HG03135 (cell line): ENCODE measurements at regions not wholly inside any gene's neighbourhood (a gene's known extent, or its start where the extent isn't known, plus 50 kb on each side); places are given as distances from the start of the nearest gene placed in this dataset.

ENCODE experiments used
- ATAC-seq: cut with Tn5 transposase; IDR thresholded peaks from one replicate; pipeline ENCODE4 v1.9.1; 2021; ENCODE audit warnings: mild to moderate bottlenecking, moderate library complexity; ENCODE audit not compliant: unreplicated experiment

DNA sequence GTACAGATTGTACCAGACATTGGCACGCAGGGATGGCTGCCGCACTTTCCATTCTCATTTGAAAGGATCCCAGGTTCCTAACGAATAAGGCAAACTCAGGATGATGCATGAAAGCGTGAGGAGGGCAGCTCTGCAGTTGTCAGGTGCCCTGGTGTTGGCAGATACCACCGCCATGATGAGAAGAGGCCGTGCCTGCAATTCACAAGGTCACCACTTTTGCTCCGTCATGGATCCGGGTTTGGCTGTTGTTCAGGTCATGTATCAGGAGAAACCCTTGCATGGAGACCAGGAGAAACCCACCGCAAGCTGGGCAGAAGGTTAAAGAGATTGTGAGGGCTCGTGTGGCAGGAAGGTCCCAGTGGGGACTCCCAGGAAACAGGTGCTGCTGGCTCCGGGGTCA lies 233.2 kb downstream of the KLF6 start:
- ATAC-seq = no peak

DNA sequence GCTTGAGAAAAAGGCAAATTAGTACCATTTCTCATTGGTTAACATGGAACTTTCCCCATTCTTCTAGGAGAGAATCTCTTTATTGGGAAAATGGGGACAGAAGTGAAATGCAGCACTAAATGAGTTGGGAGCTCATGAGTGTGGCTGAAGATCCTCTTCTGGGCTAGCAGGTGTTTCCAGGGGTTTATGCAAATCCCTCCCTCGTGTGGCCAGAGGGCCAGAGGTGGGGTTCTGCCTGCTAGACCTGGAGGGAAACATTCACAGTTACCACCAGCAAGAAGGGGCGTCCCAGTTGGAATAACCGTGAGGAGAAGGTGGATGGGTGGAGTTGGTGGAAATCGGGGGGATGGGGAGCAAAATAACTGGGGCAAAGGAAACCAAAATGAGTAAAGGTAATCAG lies 235.9 kb downstream of the KLF6 start:
- no peak for ATAC-seq

DNA sequence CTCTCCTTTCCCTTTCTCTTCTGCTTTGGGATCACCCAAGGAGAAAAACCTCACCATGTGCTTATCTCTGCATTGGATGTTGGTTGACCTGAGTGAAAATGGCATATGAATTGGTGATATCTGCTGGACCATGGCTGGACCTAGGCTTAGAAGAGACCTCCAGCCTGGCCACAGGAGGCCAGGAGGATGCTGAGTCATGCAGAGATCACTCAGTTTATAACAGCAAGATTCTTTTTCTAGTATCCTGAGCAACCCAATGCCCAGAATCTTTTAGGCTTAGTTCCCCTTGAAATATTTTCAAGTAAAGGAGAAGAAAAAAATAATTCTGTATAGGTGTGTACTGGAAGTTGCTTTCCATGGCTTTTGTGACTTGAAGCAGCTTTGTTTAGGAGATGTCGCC lies 236.3 kb downstream of the KLF6 start:
- no peak for ATAC-seq

GRCh38 chr10:3548076-3548475 lies 236.9 kb downstream of the KLF6 start:
- ATAC-seq = no peak

DNA sequence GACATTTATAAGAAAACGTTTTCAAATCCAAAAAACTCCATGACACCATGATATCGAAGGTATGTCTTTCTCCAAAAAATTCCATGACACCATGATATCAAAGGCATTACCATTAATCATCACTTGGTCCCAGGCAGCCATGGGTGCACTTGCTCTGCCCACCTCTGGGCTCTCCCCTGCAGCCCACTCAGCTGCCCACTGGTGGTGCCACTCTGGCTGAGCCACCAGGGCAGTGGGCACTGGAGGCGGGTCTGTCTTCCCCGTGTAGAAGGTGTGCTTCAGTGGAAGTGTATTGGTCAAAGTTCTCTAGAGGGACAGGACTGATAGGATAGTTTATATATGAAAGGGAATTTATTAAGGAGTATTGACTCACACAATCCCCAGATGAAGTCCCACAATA lies 240.4 kb downstream of the KLF6 start:
- ATAC-seq = no peak

DNA sequence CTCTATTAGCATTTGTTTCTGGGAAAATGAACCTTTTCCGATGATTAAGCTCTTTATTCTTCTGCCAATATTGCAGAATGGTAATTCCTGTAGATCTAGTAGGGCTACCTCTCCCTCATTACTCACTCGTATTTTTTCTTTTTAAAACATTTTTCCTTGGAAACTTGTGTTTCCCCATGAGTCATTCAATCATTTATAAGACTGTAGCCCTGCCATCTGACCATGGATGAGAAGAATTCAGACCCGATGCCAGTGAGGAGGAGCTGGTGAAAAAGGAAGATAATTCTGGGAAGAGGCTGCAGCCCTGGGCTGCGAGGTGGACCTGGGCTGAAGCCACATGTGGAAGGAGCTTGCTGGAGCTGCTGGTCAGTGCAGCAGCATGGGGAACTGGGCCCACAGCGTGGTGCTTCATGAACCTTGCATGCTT lies 242.8 kb downstream of the KLF6 start:
- no peak for ATAC-seq

DNA sequence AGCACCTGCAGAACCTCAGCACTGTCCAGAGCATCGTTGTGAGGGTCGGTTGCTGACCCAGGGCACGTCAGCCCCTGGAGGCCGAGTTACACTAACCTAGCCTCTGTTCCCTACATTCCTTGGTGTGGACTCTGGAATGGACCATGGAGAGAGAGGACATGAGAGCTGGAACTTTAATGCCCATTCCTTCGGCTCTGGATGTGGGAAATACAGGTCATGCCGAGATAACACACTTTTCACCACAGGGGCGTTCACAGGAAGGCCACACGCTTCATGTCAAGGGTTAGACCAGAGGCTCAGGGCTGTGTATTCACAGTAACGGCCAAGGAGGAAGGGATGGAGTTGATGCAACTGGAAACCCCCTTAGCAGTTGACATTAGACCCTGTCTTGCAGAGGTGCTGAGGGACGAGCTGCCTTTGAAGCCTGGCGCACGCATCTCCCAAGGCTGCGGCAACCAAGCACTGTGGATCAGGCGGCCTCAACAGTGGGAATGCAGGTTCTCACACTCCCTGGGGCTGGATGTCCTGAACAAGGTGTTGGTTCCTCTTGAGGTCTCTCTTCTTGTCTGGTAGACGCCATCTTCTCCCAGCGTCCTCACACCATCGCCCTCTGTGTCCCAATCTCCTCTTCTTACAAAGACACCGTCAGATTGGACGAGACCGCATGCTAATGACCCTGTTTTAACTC lies 245.2 kb downstream of the KLF6 start:
- no peak for ATAC-seq

- no peak for ATAC-seq
Observed at GRCh38 chr10:3538656-3539531, 246.1 kb downstream of the KLF6 start.

DNA sequence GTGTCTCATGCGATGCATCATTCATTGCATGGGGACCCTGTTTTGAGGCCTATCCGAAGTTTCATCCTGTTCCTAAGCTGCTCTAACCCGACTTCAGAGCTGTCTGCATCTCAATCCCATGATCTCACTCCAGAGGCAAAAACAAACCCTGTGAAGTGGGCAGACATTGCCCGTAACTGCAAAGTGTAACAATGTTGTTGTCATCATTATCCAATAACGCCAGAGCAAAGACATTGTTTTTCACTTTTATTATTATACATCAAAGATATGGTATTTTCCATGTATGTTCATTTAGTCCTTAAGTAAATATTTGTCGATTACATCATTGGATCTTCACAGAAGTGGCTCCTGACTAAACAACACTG lies 246.7 kb downstream of the KLF6 start:
- no peak for ATAC-seq

DNA sequence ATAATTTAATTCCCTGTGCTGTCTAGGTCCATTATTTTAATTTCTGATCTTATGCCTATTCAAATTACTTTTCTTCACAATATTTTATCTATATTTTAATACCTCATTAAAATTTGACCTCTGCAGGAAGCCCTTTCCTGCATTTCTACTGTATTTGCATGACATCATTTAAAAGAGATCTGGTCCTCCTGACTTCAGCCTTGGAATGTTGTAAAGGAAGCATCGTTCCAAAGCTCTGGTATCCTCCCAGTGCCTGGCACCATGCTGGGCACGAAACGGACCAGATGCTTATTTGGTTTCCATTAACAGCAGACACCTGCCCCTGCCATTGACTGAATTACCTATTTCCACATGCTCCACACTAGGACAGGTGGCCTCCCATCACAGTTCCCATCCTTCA lies 247.5 kb downstream of the KLF6 start:
- no peak for ATAC-seq

- ATAC-seq = no peak
Observed at GRCh38 chr10:3535001-3535400, 250.0 kb downstream of the KLF6 start.

DNA sequence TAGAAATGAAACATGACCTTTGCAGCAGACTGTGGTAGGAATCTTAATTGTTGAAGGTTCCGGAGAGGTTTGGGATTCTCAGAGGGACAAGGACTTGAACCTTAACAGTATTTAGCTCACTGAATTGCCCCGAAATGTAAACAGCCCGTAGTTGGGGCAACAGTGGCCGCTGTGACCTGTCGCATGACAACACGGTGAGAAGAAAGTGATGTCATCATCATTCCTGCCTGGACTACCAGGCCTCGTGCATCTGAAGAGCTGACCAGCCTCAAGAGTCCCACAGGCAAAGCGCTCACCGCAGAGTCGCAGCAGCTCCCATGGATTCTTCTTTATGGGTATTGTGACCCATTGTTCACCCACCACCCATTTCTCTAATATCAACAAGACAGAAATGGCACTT lies 250.6 kb downstream of the KLF6 start:
- no peak for ATAC-seq

GRCh38 chr10:3533296-3533695 lies 251.7 kb downstream of the KLF6 start:
- ATAC-seq = no peak

GRCh38 chr10:3532644-3533043 lies 252.4 kb downstream of the KLF6 start:
- ATAC-seq = no peak

- no peak for ATAC-seq
Observed at GRCh38 chr10:3531670-3532069, 253.3 kb downstream of the KLF6 start.

DNA sequence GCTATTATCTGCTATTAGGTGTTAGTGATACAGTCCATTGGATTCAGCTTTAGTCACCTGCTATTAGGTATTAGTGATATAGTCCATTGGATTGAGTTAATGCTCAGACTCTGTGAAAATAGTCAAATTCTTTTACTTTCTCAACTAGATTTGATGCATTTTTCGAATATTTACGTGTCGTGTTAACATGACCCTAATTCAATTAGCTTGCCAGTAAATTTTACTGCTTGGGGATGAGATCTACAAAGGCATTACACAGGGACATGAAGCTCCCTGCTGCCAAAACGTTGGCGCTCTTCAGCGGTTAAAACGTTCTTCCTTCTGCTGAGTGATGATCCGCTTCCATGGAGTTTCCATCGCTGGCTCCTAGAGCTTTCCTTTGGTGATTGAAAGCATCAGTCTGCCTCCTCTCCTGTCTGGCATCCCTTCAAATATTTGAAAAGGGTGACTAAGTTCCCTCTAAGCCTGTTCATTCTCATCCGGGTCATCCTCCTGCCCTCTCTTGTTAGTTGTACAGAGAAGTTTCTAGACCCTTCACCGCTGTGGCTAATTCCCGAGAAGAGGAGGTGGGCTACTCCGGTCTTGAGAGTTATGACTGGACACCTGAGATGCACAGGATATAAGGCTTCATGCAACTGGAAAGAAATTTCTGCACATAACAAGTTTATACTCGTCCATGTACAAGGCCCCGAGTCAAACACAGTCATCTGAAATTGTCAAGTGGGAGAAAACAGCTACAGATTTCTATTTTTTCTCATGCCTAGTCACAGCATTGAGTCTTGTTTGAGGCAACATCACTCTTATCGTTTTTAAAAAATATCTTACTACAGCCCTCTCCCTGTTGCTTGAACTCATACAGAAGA lies 254.0 kb downstream of the KLF6 start:
- ATAC-seq = no peak

GRCh38 chr10:3530346-3530745 lies 254.7 kb downstream of the KLF6 start:
- no peak for ATAC-seq

GRCh38 chr10:3529691-3530090 lies 255.3 kb downstream of the KLF6 start:
- no peak for ATAC-seq

- ATAC-seq = no peak
Observed at GRCh38 chr10:3528823-3529403, 256.1 kb downstream of the KLF6 start.

DNA sequence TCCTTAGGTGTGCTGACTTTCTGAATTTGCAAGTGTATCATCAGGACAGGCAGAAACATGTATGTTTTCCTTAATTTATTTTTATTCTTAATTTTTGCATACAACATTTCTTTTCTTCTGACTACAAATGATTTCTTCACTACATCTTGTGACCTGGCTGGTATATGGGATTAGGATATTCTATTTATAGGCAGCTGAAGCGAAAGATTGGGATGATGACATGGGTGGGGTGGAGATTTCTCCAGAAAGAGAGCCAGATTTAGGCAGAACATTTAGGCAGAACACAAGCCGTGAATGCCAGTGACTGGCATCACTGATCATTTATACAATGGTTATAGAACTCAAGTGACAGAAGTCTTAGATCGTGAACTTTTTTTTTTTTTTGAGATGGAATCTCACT lies 256.7 kb downstream of the KLF6 start:
- no peak for ATAC-seq

DNA sequence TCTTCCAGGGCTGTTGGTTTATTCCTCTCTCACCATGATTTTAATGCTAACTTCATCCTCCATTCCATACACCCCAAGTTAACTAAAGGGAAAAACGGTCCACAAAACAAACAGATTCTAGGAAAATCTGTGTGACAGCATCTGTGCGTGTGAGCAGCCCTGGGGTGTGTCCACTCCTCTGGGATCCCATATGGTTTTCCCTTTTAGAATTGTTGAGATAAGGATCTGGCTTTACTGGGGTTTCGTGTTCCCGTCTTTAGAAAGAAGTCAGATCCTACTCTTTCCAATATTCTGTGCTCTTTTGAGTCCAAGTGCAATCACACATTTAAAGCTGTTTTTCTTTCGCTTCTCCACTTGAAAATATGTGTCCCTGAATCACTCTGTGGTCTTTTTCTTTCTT lies 257.1 kb downstream of the KLF6 start:
- no peak for ATAC-seq
